Heart right ventricle (tissue), 16 donors: ENCODE measurements at regions not wholly inside any gene's neighbourhood (a gene's known extent, or its start where the extent isn't known, plus 50 kb on each side); places are given as distances from the start of the nearest gene placed in this dataset.

Source experiments
- ATAC-seq, 8 donors: fragments of 200-7000 bp; cut with Tn5 transposase; one replicate each; pipeline ENCODE4 v1.9.1; 2020; ENCODE audit warnings: mild to moderate bottlenecking in 8 of 8, moderate library complexity in 8 of 8, moderate number of reproducible peaks in 1 of 8
- DNase-seq, 2 donors: peaks; one replicate each; pipeline ENCODE4 v3.0.0-alpha.2; 2020
- H3K27ac ChIP-seq, 10 donors: fragments of 200-600 bp; sonication (generic) in 2 of 10; one replicate each; pipeline versions ENCODE4 v1.5.0 to v1.8.0; 2020 to 2022; ENCODE audit warnings: mild to moderate bottlenecking in 3 of 10
- H3K27me3 ChIP-seq, 7 donors: fragments of 200-600 bp; one replicate each; pipeline ENCODE4 v1.8.0; 2021 to 2022; ENCODE audit warnings: mild to moderate bottlenecking in 2 of 7
- H3K36me3 ChIP-seq, 9 donors: fragments of 200-600 bp; sonication (generic) in 1 of 9; one replicate each; pipeline versions ENCODE4 v1.5.0 to v1.8.0; 2020 to 2022; ENCODE audit warnings: mild to moderate bottlenecking in 2 of 9
- H3K4me1 ChIP-seq, 9 donors: fragments of 200-600 bp; sonication (generic) in 1 of 9; one replicate each; pipeline versions ENCODE4 v1.5.0 to v1.8.0; 2020 to 2022; ENCODE audit warnings: mild to moderate bottlenecking in 4 of 9
- H3K4me3 ChIP-seq, 10 donors: fragments of 200-600 bp; sonication (generic) in 2 of 10; one replicate each; pipeline versions ENCODE4 v1.5.0 to v1.8.0; 2020 to 2022; ENCODE audit warnings: mild to moderate bottlenecking in 7 of 10, moderate library complexity in 2 of 10
- H3K9me3 ChIP-seq, 11 donors: fragments of 200-600 bp in 10 of 11; sonication (generic) in 2 of 11; one replicate each; pipeline versions ENCODE4 v1.5.0 to v1.8.0; 2013 to 2022; ENCODE audit warnings: mild to moderate bottlenecking in 2 of 11, control low read depth in 1 of 11, moderate library complexity in 1 of 11
- WGBS, 2 donors: extraction: QIAGEN DNeasy Blood & Tissue Kit; methylation state at CpG; one replicate each; pipeline ENCODE4 v1.1.7; 2013; ENCODE audit warnings: inconsistent platforms in 1 of 2; 5-methylcytosine and 5-hydroxymethylcytosine counted together
- intact Hi-C, 10 donors: fragments of 100-400 bp; cut with DNase I; formaldehyde crosslinking; loops; one replicate each; pipeline versions ENCODE4 v1.11.1 to v1.14.2; 2022
- TF ChIP-seq, protein P1 (sequence below), 9 donors: fragments of 200-600 bp; sonication (generic) in 2 of 9; IDR thresholded peaks; one replicate each; pipeline versions ENCODE4 v1.5.0 to v1.8.0; 2021 to 2022; ENCODE audit warnings: antibody characterized with exemption in 9 of 9, mild to moderate bottlenecking in 5 of 9, moderate library complexity in 1 of 9
- donor health status: Arrhythmogenic right ventricular cardiomyopathy.
- donor health status: ischemic (EF 13 %, LVEDD 7.1; RV severe dilation, severe dysfunction).
- donor health status: healthy with polysubstance abuse.
- donor health status: DM: no; HTN: yes; CAD: no.
- donor health status: DM: no; HTN: no; CAD: no.
- donor health status: ischemic (EF 25% LVEDD 6.9; RV normal size, moderate dysfunction).
- donor health status: ischemic (EF 25% LVEDD 5.7; RV mildly dilated, moderate dysfunction).
- donor health status: healthy.
- donor health status: DM: yes; HTN: yes; CAD: no.
- donor health status: Ischemic cardiomyopathy.
- donor health status: ischemic (EF 35%, LVEDD 5.7; RV mildly dilated, moderate dysfunction).
- donor health status: nonischemic (EF 11% LVEDD 7.7; RV severe dilation, severe dysfunction).
- donor health status: DM: yes; HTN: yes; CAD: no.
- donor health status: PGD.
- donor health status: ischemic (EF 29% LVEDD 5.4; RV normal size, mild dysfunction).
- donor health status: nonischemic (EF 23%, LVEDD 6.1; RV moderate dilation, normal function).

DNA sequence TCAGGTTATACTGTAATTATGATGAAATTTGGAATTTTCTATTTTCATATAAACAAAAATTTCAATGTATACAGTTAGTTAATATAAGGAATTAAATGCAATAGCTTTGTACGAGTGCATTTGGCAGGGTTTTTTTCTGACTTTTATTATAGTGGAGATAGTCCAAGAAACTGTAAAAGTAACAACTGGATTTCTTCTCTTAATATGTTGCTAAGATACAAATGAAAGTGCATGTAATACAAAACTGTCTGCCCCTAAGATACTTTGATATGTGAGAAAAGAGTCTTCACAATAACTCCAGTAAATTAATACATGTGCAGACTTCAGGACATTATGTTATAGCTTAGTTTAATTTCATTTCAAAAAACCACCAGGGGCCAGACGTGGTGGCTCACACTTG, 721.4 kb downstream of the CBLN4 start:
- ATAC-seq, result no peak
- Histone ChIP-seq H3K36me3 (no peaks in the 10 kb centered on the region), H3K27me3 (no peaks in the 10 kb centered on the region), H3K27ac (no peak overlapping the region), H3K9me3 (peaks cover 0 to 4% (median 0%) of the 10 kb centered on the region in 11 donors), H3K4me1 (no peaks in the 10 kb centered on the region), H3K4me3 (no peak overlapping the region)
- DNase-seq, result no peak
- TF ChIP-seq, protein P1, sequence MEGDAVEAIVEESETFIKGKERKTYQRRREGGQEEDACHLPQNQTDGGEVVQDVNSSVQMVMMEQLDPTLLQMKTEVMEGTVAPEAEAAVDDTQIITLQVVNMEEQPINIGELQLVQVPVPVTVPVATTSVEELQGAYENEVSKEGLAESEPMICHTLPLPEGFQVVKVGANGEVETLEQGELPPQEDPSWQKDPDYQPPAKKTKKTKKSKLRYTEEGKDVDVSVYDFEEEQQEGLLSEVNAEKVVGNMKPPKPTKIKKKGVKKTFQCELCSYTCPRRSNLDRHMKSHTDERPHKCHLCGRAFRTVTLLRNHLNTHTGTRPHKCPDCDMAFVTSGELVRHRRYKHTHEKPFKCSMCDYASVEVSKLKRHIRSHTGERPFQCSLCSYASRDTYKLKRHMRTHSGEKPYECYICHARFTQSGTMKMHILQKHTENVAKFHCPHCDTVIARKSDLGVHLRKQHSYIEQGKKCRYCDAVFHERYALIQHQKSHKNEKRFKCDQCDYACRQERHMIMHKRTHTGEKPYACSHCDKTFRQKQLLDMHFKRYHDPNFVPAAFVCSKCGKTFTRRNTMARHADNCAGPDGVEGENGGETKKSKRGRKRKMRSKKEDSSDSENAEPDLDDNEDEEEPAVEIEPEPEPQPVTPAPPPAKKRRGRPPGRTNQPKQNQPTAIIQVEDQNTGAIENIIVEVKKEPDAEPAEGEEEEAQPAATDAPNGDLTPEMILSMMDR (IDR thresholded peaks at IDR 0.05), result no peak
- 64 to 67% methylated on average over 2 of the region's 2 CpGs for WGBS, 2 donors
- intact Hi-C loops, result no loop called here

DNA sequence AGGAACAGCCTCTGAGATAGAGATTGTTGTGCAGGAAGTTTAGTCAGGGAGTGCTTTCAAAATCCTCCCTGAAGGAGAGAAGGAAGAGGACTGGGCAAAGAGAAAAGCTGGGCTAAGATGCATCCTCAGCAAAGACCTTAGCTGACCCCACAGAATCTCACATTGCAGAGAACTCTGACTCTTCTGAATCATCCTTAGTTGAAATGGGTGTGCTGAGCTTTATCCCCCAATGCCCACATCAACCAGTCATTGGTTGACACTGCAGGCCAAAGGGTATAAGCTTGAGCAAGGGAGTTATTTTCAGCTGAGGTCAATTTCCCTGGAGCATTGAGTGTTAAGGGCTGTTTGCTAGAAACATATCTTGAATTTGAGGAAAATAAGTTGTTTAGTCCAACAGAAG, 732.2 kb downstream of the CBLN4 start:
- no peak overlapping the region for H3K4me3 ChIP-seq
- H3K27me3 ChIP-seq, result no peaks in the 10 kb centered on the region
- peak in 5 of 8 donors; percentile 46 to 85 (median 73) for ATAC-seq
- peak in 1 of 2 donors; percentile 7 for DNase-seq
- peaks cover 0 to 17% (median 0%) of the 10 kb centered on the region in 11 donors for H3K9me3 ChIP-seq
- intact Hi-C loops, result no loop called here
- H3K4me1 ChIP-seq, result peaks cover 0 to 20% (median 0%) of the 10 kb centered on the region in 9 donors
- peak overlapping the region in 1 of 10 donors; percentile 15 for H3K27ac ChIP-seq
- H3K36me3 ChIP-seq, result no peaks in the 10 kb centered on the region
- TF ChIP-seq, protein P1 (IDR thresholded peaks at IDR 0.05), result no peak

DNA sequence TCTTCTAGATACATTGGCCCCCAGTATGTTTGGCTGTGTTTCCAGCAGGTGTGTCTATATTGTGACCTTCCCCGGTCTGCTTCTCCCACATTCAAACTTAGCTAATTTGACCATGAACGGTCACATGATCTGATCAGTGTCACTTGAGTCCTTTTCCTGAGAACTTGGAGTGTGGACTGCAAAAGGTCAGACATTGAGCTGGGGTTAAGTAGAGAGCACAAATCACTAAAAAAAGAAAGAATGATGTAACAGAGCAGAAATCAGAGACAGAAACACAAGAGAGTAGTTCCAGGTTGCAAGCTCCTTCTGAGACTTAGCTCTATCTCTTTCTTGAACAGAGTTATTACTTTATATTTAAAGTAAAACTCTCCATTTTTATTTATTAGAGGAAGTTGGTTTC, 733.9 kb downstream of the CBLN4 start:
- H3K4me1 ChIP-seq, result peaks cover 0 to 20% (median 0%) of the 10 kb centered on the region in 9 donors
- H3K27ac ChIP-seq, result peak overlapping the region in 2 of 10 donors; percentile 6 to 27
- DNase-seq (peak in 1 of 2 donors; percentile 21), ATAC-seq (peak in 6 of 8 donors; percentile 23 to 75 (median 46))
- H3K9me3 ChIP-seq, result peaks cover 0 to 13% (median 0%) of the 10 kb centered on the region in 11 donors
- 65 to 82% methylated on average over 2 of the region's 2 CpGs for WGBS, 2 donors
- no peaks in the 10 kb centered on the region for H3K36me3 ChIP-seq
- H3K27me3 ChIP-seq, result no peaks in the 10 kb centered on the region
- TF ChIP-seq, protein P1 (IDR thresholded peaks at IDR 0.05), result no peak
- intact Hi-C loops, result no loop called here
- H3K4me3 ChIP-seq, result no peak overlapping the region

DNA sequence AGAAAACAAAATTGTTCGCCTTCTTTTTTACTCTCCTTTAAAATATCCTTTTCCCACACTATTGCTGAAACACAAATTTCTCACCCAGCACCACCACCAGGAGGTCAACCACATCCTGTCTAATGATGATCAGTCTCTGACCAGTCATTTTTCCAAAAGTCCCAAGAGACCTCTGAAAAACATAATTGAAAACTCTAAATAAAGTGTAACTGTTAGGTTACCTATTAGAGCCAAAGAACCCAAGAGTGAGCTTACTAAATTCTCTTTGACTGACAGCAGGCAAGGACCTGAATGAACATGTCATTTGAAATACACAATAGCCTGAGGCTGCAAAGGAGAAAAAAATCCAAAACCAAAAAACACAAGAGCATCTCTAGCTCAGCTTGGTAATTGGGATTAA, 735.4 kb downstream of the CBLN4 start:
- TF ChIP-seq, protein P1 (IDR thresholded peaks at IDR 0.05), result peak in 1 of 9 donors; percentile 10
- H3K27ac ChIP-seq, result peak overlapping the region in 3 of 10 donors; percentile 15 to 31 (median 27)
- intact Hi-C loops, result no loop called here
- ATAC-seq, result peak in 1 of 8 donors; percentile 62
- WGBS, 2 donors, result 80 to 85% methylated on average over 1 of the region's 1 CpG
- H3K27me3 ChIP-seq, result no peaks in the 10 kb centered on the region
- H3K4me1 ChIP-seq, result peaks cover 0 to 20% (median 0%) of the 10 kb centered on the region in 9 donors
- DNase-seq, result no peak
- H3K4me3 ChIP-seq, result no peak overlapping the region
- H3K9me3 ChIP-seq, result peaks cover 0 to 4% (median 0%) of the 10 kb centered on the region in 11 donors
- no peaks in the 10 kb centered on the region for H3K36me3 ChIP-seq
